ENCODE measurements at regions not wholly inside any gene's neighbourhood (a gene's known extent, or its start where the extent isn't known, plus 50 kb on each side); places are given as distances from the start of the nearest gene placed in this dataset.

DNA sequence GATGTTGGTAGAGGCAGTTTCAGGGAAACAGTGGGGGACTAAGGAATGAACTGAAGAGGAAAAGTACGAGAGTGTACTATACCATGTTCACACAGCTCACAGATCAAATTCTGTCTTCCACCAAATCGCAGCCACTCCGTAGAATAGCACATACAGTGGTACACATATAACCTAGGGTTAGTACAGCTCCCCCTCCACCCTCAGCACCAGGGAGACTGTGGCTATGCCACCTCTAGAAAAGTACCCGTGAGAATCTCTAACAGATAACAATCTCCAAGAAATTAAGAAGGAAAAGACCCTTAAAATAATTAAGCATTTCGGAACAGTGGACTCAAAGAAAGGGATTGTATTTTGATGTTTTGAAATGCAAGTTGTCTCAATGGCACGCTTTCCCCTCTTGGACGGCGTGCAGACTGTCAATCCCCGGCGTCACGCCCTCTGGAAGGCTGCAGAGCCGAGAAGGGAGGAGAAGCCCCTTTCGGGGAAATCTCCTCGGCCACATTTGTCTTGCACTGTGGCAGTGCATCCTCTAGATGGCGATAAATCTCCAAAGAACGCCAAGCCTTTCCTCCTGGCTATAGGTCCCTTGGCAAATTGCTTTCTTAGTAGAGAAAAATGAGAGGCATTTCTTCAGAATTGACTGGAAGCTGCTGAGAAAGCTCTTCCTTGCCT, 345.0 kb downstream of the REEP3 start:
- peak; percentile 53 for DNase-seq

DNA sequence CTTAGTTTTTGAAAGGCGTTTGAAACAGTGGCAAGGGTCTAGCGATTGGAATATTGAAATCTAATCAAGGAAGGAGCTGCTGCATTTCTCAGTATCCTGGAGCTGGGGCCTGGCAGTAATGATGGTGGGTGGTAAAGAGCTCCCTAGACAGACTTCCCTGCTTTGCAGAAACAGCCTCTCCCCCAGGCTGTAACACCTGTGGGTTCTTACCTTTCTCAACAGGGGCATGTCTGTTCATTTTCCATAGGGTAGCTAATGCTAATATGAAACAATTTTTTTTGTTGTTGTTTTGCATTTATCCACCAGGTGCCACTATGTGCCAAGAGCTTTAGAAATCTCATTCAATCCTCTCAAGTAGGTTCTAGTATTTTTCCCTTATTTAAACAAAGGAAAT, 345.5 kb downstream of the REEP3 start:
- no peak for DNase-seq

DNA sequence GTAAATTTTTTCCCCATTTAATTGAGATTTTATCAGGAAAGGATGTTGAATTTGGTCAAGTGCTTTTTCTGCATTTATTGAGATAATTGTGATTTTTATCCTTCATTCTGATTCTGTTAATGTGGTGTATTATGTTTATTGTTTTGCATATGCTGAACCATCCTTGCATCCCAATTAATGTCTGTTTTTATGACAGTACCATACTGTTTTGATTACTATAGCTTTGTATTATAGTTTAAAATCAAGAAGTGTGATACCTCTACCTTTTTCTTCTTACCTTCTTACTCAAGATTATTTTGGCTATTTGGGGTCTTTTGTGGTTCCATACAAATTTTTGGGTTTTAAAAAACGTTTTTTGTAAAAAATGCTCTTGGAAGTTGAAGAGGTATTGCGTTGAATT, 357.2 kb downstream of the REEP3 start:
- DNase-seq: no peak

DNA sequence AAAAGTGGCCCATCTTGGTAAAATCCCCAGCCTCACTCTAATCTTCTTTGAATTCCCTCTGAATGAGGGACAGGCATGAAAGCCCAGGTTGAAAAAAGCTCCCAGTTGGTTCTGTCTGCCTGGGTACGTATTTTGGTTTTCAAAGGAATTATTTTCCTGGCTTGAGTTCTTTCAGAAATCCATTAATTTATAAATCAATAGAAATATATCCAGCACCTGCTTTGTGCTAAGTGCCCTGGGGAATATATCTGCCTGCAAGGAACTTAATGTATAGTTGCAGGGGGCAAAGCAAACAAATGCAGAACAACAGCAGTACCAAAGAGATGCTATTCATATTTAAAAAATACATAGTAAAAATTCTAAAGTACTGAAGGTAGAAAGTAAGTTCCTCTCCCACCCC, 362.7 kb downstream of the REEP3 start:
- no peak for DNase-seq

DNA sequence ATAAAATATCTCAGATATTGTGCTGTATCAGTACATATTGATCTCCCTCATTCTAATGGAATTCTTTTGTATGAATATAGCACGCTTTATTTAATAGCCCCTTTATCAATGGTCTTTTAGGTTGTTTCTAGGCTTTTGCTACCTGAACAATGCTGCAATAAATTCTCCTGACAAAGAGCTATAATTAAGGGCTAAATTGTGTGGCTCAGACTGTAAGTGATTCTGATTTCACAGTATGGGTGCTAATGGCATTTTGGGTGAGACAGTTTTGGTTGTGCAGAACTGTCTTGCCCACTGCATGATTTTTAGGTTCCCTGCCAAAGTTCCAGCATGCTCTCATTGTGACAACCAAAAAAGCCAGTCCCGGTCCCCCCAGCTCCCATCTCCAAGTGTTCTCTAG, 363.2 kb downstream of the REEP3 start:
- DNase-seq: no peak

DNA sequence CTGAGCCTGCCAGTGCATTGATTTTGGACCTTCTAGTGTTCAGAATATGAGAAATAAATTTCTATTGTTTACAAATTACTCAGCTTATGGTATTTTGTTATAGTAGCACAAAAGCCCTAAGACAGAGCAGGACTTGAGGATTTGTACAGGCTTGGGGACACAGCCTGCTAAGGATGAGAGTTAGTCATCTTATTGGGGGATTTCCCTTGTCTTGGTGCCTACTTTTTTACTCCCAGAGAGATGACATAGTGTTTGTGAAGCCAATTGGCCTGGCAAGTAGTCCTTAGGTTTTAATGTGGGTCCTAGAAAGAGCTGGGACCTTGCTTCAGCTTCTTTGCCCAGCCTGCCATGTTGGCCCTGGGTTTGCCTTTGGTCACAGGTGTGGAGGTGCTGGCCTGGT, 364.0 kb downstream of the REEP3 start:
- no peak for DNase-seq

DNA sequence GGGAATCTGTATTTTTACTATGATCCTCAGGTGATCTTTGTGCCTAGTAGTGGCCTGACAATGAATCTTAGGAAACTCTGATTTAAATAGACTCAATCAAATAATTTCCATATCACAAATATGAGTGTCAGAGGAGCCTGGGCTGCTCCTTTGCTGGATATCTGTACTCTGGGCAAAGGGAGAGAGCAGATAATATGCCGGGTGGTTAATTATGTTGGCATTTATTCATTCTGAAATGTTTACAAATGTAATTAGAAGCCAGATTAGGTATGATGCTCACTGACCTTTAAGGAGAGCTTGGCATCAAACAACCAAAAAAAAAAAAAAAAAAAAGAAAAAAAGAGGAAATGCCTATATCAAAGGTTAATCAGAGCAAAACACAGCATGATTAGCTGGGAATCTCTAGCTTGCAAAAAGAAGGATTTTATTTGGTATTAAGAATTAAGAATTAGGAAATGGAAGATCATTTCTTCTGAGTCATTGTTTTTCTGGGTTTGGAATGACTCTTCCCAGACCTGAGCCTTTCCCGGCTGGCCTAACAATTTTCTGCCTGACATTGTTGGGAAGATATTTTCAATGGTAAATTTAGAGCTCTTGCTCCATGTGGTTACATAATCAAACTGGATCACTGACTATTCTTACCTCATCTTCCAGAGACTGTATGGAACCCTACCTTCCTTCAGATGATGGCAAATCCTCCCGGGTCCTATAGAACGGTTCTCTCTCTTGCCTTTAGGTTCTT, 365.3 kb downstream of the REEP3 start:
- no peak for DNase-seq

DNA sequence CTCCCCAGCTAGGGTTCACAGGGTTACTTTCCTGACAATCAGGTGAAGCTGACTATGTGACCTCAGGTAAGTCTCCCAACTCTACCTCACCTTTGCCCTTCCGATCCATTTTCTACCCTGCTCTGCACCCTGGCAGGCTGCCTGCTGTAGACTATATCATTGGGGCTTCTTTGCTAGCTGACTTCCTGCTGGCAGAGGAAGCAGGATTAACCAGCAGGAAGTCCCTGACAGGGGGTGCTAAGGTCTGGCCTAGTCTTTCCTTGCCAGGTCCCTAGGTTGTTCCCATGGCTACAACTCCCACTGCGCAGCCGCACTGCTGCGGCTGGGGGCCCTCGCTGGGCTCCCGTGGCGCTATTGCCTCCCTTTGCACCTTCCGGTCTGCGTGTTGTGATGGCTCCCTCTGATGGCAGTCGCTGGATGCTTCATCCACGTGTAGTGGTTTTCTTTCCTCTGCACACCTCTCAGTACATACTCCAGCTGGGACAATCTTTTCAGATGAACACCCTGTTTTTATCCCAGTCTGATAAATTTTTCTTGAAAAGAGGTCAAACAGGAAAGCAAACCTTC, 365.9 kb downstream of the REEP3 start:
- no peak for DNase-seq

DNA sequence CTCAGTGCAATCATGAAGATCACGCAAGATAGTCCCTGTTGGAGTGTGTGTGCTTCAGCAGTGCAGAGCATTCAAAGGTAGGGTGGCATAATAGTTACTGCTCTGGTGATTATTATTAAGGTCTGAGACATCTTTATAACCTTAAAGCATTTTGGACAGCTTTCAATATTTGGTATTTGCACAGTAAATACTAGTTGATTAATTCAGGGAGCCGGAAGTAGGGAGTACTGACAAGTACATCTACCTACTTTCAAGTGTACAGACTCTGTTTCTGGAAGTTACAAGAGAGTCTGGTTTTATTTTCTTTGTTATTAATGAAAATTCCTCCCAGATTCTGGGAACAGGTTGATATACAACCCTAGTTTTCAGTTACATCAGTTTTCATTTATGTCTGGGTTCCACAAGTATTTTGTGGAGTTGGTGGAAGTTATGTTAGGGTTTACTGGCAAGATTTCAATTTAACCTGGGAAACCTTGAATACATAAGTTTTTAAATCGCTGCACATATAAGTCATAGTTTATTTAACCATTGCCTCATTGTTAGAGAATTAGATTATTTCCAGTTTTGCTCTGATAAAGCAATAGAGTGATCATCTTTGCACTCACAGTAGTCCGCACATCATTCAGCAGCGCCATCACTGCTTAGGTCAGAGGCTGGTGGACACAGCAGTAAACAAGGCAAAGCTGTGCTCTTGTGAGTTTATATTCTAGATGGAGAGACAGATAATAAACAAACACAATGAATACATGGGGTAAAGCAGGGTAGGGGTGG, 366.6 kb downstream of the REEP3 start:
- DNase-seq: no peak

DNA sequence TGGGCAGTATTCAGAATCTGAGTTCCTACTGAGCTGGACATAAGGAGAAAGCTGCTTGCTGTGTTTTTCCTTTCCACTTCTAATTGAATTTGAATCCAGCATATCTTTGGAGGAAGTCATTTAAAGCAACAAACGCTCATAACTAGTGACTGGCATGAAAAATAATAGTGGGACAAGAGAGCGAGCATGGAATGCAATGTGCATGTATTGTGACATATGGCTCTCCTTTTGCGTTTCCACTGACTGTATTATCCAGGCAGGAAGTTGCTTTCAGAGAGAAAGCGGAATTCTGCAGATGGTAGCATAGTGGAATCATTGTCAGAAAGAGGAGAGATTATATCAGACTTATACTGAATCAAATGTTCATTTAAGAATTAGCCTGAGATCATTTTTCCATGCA, 368.6 kb downstream of the REEP3 start:
- no peak for DNase-seq

DNA sequence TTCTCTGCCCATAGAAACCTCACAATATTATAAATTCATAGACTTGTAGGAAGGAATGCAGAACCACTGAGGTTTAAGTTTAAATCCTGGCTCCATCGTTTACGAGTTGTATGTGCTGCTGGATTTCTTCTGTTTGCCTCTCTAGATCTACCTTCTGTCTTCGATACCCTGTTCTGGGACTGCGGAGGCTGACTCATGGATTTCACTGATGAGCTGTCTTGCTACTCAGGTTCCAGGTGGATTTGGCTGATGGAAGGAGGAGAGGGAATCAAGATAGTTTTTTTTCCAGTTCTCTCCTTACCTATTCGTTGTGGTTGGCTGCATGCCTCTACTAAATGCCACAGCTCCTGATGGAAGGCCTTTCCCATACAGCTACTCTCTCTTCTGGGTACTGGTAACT, 375.8 kb downstream of the REEP3 start:
- DNase-seq: no peak

DNA sequence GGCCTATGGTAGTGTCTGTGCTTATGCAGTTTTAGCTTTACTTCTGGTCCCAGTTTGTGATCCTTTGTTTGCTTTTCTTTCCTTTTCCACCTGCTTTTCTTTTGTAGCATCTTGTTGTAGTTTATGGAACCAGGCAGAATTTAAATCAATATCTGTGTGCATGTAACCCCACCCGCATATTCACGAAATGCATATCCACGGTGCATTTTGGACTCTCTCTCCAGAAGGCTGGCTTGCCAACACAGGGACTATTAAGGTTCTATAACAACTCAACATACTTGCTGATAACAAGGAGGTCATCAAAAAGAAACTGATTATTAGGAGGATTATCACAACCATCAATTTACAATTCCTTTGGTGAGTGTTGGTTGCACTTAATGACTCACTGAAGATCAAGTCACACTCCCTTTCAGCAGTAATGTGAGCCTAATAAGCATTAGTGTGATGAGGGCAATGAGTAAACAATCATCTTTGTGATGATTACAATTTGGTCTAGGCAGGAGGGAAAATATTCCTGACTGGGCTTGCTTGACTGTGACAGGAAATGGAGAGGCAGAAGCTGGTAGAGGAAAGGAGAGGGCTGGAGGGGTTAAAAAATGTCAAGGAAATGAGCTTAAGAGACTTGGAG, 378.6 kb downstream of the REEP3 start:
- no peak for DNase-seq

DNA sequence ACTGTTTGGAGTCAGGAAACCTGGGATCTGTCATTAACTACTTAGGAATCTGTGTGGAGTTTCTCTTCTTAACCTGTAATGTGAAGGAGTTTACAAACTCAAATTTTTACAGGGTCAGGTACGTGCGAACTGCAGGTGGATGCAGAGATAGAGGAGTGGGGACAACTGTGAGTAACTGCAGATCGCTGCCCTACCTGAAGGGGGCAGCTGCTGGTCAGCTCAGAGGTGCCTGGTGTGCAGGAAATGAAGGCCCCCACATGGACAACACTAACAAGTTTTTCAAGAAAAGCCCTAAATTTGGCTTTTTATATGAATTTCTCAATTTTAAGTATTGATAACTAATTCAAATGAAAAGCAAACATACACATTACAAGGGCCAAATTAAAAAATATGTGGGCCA, 380.0 kb downstream of the REEP3 start:
- no peak for DNase-seq

DNA sequence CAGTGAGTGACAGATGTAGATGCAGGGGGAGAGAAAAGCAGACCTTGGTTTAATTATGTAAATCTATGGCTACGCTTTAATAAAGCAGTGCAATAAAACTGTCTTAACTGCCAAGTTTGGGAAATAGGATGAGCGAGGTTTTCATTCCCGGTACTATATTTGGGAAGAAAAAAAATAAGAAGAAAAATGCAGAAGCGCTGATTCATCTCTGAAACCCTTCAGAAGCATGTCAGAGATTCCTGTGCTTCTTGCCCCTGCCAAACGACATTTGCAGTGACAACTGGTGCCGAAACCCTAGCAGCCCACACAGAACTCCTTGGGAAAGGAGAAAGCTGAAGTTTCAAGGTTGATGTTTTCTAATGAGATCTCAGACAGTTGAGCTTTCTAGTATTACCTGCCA, 380.7 kb downstream of the REEP3 start:
- no peak for DNase-seq

DNA sequence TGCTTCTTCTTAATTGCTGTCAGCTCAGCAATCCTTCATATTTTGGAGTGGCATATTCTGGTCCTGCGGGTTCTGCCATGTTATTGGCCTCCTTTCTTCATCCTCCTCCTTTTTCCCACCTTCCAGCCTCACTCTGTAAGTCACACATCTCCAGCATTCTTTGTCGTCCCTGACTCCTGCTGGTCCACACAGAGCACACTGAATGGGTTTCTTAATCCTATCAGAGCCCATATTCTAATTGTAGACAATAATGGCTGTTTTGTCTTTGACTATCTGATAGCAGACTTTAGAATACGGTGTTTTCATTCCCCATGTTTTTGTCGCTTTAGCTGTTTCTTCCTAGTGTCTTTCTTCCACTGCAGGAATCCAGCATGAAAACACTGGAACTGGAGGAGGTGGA, 389.6 kb downstream of the REEP3 start:
- DNase-seq: no peak

DNA sequence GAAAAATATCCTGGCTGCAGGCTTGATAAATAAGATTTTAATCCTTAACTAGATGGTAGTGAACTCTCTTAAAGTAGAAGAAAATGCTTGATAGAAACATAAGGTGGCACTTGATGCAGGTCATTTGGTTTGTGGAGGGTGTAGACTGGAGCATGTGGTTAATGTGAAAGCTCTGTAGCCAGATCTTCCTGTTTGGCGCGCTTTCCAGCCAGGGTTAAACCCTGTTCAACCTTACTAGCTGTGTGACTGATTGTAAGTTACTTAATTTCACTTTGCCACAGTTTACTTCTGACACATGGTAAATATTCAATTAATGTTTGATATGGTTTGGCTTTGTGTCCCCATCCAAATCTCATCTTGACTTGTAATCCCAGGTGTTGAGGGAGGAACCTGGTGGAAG, 394.0 kb downstream of the REEP3 start:
- no peak for DNase-seq

DNA sequence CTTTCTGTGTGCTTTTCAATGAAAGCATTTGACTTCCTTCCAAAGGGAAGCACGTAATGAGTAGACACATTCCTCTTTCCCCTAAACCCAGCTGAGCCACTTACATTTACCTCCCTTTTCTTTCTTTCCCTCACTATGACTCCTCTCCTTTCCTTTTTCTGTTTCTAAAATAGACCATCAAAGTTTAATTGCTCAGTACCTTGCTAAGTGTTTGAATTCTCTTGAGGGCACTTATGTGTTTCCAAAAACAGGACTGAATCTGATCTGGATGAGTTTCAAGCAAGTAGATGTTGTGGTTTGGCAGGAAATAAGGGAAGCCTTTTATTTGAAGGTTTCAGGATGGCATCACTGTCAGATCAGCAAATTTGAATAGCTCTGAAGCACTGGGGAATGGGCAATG, 396.2 kb downstream of the REEP3 start:
- no peak for DNase-seq

DNA sequence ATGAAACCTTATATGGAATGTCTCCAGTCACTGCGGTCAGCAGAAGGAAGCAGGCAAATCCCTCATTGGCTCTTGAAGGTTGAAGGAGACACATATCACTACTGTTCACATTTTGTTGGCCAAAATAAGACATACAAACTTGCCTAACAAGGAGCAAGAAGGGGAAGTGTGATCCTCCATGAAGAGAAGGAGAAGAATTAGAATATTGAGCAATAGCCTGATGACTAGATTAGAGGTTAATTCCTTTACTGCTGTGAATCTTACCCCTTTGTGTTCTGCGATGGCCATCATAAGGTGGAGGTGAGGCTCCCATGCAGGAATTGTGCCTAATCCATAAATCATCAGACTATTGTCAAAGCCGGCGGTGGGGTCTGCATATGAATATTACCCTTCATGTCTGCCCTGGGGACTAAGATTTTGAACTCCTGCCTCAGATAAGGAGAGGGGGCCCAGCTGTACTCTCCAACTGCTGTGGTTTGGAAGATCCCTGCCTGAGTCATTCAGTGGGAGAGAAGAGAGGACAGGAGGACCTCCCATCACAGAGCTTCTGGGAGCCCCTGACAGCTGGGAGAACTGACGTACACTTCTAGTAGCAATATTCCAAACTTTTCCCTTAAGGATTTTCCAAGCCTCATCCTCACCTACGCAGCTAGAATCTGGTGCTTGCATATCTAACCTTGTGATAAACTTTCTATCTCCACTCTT, 398.5 kb downstream of the REEP3 start:
- no peak for DNase-seq

DNA sequence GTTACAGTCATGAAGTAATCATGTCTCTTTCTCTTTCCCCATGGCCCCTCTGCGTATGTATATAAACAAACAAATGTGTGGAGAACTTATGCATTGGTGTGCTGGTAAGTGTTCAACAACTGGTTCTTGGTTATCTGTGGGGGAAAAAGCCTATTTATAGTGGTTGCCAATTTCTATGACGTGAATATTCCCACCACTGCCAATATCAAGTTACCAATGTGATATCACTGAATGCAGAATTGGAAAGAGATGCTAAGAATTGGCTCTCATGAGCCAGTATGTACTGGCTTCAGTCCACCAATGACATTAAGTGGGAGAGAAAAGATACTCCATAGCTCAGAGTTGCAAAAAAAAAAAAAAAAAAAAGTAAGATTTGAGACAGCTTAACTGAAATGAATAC, 399.7 kb downstream of the REEP3 start:
- DNase-seq: no peak

DNA sequence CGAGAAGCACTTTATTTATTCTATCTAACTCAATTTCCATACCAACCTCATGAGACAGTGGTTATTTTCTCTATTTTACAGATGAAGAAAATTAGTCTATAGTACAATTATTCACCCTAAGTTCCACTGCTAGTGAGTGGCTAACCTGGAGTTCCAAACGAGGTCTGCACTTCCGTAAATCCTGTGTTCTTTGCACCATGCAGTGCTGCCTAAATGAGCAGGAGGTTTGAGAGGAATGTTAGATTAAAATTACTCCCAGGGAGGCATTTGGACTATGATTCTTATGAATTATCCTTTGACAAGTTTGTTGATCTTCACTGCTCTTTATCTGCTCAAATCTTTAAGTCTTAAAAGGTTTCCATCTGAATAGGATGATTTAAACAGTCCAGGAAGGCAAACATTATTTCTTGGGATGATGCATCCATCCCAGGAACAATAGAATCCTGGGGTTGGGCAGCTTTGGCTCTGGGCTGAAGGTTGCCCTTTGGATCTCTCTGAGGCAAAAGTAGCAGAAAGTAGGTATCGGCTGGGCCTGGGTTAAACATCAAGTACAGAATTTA, 400.8 kb downstream of the REEP3 start:
- DNase-seq: no peak

DNA sequence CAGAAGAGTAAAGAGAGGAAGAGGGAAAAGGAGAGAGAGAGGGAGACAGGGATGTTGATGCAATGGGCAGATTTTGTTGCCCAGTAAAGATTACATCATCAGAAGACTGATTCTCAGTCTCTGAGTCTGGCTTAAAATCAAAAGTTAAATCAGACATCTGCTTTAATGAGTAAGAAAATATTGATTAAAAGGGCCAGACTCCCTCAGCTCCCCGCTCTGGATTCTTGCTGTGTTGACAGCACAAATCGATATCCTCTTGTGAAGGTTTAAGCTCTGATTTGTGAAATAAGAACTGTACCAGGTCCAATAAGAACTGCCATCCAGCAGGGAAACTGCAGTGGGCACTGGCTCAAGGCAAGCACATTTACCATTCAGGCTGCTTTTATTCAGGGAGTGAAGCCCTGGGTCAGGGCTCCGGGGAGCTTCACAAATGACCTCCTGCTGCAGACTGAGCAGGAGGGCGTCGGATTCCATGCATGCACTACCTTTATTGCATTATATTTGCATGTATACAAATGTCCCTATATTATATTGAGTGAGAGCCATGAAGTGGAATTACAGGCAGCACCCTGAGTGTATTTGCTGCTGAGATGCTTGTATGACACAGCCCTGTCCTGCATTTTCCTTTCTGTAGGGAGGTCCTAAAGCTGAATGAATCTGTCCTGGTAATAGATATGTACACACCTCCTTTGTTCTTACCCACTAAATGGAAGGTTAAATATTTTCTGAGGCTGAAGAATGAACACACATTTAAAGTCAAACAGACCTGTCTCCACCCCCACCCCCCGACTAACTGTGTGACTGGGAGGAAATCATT, 401.5 kb downstream of the REEP3 start:
- no peak for DNase-seq

Data from CD4-positive, alpha-beta T cell treated with Interleukin-4 for 4 hours (primary cell).